NCI-H2029 (cell line): ENCODE measurements at regions not wholly inside any gene's neighbourhood (a gene's known extent, or its start where the extent isn't known, plus 50 kb on each side); places are given as distances from the start of the nearest gene placed in this dataset.
"Not testable (repeated sequence)": the region's sequence is repeated elsewhere in the genome, so short reads cannot be mapped to it uniquely, and the experiment has no call there.

Source experiments
- DNase-seq: peaks from one replicate; lab custom pipeline; 2025; lab: John Stamatoyannopoulos, UW

DNA sequence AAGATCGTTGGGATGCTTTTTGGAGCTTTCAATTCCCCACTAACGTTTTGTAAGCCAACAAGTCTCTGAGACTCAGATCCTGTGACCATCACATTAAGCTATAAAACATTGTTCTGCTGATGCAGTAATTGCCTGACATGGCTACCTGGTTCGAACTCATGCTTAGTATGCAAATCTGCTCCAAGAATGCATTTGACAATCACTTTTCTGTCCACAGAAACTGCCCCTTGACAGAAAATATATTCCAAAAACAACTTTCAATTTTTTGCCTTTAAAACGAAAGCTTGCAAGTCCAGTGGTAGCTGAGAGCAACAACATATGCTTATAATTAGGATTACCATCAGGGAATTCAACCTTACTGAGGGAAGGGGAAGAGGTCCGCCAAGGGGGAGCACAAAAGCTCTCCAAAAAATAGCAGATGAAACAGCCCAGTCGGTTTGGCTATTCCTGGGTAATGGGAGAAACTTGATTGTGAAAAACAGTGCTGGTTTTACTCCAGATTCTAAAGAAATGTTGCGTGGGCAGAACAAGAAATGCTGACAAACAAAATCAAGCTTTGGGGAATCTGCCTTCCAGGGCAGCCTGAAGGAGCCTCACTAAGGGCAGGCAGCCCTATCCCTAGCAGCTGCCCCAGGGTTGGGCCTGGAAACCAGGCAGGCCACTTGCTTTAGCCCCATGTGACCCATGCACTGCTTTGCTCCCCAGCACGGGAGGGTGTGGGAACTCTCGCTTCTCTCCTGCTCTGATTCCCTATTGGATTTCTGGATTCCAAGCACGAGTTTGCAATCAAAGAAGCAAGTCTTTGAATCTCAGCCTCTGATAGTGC, 160.7 kb upstream of the LDB2 start:
- no peak for DNase-seq

DNA sequence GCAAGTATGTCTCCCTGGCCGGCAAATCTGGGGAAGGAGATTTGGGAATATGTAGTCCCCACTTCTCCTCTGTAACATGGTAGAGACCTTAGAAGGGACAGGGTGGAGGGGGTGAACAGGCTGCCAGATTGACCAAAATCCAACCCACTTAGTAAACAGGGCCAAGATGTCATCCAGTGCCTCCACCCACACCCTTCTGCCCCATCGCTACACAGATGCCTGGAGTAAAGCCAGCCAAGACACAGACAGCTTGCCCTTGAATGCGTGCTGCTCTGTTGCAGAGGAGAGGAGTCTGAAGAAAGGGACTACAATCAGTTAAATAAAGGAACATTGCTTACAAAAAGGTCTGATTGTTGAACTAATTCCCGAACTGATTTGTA, 160.1 kb upstream of the LDB2 start:
- no peak for DNase-seq

DNA sequence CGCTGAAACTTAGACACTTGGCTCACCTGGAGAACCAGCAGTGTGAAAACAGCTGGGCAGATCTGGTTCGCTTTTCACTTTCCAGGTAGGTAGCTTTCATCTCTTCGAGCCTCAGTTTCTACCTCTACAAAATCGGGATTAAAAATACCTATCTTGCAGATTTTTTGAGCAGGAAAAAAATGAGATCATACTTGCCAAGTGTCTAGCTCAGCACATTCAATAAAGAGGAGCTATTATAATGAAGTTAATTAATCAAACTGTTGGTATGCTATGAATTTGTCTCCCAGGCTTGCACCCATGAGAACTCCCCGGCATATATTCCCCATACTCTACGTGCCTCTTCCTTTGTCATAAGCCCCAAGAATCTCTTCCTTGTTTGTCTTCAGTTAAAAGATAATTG, 158.6 kb upstream of the LDB2 start:
- DNase-seq: no peak

DNA sequence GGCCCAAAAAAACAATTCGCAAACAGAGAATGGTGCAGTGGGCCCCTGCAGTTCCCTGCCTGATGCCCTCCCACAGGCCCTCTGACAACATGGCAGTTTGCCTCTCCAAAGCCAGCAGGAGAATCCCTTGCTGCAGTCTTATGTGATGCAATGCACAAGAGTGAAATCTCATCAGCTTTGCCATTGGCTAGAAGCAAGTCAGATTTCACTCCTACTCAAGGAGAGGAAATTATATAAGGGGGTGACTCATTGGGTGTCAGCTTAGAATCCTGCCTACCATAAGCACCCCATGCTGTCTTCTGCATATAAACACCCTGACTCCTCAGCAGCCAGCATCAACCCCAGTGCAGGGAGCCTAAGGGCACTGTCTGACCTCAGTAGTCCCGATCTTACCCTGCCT, 157.3 kb upstream of the LDB2 start:
- DNase-seq: no peak

DNA sequence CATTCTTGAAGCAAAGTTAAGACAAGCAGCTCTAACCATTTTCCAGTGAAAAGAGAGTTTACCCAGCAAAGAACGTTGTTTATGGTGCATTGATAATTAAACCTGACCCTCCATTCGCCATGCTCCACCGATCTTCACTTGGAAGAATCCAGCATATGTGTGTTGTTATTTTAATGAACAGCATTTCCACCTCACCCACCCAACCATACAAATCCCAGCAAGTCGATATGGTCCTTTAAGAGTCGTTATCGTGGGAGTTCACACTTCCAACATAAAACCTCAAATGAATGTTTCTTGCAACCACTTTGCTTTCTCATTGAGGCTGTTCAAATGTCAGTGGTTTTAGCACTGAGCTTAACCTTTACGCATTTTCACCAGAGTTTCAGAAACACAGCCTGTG, 147.4 kb upstream of the LDB2 start:
- DNase-seq: no peak

DNA sequence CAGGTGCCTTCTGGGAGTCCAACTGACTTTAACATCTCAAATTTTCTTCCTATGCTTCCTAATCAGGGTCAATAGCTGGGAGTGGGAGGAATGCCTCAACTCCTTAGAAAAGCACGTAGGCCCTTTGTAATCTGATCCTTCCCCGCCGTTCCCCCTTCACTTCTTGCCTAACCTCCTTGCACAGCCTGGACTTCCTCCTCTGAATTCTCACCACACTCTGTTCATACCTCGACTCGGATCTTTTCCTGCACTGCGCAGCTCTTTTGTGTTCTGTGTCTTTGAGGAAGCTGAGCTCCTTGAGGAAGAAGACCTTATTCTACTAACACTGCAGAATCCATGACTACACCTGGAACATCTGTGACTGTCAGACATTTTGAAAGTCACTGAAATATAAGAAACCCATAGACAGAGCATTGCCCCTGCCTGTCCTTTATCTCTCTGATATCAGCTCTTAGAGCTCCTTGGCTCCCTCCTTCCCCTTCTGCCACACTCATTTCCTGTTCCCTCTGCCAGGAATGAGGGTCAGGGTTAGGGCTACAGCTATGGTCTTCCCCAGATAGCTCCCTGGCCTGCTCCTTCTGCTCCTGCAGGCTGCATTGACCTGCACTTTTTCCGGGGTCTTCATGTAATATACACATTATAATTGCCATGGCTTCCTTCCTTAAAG, 140.2 kb upstream of the LDB2 start:
- DNase-seq: no peak

DNA sequence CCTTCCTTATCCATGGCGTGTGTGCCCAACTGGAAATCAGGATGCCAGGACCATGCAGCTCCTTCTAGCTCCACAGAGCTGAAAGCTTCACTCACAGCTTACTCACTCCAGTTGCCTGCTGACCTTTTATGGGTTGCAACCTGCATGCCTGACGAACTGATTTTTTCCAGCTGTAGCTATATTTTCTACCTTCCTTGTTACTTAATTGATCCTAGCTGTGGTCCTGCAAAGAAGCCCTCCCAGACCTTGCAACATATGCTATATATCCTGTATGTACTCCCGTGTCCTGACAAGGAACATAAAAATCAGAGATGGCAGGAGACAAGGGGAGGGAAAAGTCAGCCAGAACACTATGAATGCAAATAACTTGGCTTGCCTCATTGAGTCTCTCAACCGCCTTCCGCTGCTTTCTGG, 135.3 kb upstream of the LDB2 start:
- no peak for DNase-seq

DNA sequence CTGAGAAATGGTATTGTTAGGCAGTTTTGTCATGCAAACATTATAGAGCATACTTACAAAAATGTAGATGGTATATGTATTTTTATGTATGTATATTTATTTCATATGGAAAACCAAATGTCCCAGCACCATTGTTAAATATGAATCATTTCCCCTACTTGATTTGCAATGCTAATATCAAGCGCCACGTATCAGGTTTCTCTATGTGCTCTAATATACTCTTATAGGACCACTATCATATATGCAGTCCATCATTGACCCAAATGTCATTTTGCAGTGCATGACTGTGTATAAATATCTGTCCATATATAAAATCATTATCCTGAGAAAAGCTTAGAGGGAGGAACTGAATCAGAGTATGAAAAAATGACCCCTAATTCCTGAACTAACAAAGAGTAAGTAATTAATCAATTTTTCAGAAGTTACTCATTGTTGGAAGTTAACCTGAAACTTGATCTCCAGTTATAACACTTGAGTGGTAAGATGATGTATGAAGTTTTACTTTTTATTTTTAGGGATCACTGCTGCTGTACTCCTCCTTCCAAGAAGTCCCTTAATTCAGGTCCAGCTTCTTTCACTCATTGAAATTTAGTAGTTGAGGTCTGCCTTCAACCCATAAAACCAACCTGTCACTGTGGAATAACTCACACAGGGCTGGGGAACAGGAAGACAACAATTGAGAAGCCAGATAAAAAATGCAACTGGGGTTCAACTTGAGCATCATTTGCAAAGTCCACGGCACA, 134.8 kb upstream of the LDB2 start:
- DNase-seq: no peak

DNA sequence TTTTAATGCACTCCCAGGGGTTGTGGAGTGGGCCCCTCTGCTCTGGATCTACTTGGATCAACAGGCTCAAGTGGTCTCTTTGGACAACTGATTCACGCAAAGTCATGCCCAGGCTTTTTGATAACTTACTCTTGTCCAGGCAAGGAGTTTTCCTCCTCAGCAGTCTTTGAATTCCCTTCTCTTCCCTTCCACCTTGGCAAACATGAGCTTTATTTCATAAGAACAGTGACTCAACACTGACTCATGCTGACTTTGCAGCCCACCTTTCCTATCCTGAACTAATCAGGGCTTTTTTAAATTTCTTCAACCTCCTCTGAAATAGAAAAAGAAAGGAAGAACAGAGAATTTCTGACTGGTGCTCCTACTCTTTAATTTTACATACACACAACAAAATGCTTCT, 132.1 kb upstream of the LDB2 start:
- no peak for DNase-seq

DNA sequence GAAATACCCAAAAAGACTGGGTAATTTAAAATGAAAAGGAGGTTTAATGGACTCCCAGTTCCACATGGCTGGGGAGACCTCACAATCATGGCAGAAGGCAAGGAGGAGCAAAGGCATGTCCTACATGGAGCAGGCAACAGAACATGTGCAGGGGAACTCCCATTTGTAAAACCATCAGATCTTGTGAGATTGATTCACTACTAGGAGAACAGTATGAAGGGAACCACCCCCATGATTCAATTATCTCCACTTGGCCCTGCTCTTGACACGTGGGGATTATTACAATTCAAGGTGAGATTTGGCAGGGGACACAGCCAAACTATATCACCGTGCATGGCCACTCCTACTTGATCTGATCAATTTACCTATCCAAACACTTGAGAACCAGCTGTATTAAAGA, 131.5 kb upstream of the LDB2 start:
- no peak for DNase-seq

DNA sequence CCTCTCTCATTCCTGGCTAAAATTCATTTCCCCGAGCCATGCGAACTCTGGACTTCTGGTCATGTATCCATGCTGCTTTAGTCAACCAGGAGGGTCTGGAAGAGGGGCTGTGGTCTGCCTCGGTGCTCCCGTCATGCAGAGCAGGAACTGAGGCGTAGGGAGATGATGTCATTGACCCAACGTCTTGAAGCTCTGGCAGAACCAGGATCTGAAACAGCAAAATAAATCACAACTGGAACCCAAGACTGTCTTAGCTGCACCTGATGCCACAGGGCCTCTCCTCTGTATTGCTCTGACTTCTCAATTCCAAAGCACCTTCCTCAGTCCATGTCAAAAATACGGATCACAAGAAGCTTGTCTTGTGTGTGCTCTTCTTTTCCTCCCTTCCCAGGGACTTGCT, 131.0 kb upstream of the LDB2 start:
- DNase-seq: no peak

DNA sequence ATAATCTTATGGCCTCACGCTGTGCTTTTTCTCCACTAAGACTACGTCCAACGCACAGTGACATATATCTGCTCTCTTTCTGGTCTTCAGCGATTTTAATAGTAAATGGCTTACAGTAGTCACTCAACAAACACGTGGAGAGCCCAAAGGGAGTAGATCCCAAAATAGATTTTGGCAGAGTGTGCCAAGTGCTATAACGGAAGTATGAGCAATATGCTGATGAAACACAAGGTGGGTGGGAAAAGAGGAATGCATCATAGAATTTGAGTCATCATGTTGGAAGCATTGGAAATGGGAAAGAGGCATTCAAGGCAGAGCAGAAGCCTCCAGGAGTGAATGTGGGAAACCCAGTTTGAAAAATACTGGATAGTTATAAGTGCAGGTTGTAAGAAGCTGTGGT, 129.1 kb upstream of the LDB2 start:
- DNase-seq: no peak

DNA sequence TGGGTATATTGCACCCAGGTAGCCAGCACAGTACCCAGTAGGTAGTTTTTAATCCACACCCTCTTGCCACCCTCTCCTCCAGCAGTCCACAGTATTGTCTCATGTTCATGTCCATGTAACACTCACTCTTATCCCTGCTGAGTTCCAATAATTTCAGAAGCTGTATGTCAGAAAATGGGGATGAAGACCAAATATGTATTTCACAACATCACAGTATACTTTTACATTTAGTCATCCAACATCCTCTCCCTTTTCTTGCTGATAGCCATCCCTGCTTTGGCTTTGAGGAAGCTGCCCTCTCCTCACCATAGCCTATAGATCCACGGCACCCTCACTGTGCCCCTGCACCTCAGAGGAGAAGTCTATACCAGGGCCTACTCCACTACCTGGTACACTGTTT, 126.0 kb upstream of the LDB2 start:
- no peak for DNase-seq

DNA sequence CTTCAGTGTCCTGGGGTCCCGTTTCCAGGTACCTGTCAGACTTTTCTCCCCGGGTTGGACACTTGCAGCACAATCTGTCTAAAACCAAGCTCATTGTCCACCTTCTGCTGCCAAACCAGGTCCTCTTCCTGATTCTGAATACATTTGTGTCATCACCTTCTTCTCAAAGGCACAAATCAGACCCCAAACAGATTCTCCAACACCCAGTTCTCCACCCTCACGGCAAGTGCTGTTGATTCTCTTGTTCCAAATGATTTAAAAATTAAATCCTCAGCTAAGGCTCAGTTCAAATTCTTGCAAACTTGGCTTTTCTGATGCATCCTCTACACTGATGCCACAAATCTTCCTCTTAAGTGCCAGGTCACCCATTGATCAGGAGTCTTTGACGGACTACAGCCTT, 122.5 kb upstream of the LDB2 start:
- DNase-seq: no peak

DNA sequence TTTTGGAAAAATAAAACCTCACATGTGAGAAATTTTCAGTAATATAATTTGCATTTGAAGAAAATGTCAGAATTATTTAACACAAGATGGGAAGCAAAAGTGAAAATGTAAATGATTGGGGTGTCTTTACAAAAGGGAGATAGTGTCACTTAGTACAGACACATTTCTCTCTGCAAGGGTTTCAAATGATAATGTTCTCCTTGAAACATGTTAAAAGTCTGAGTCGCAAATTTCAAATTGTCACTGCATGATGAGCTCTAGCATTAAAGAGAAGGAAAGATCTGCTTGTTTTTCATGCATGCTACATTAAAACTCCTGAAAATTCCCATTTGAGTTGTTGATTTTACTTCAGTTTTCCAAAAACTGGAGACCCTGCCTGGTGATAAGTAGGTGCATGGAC, 122.0 kb upstream of the LDB2 start:
- no peak for DNase-seq

DNA sequence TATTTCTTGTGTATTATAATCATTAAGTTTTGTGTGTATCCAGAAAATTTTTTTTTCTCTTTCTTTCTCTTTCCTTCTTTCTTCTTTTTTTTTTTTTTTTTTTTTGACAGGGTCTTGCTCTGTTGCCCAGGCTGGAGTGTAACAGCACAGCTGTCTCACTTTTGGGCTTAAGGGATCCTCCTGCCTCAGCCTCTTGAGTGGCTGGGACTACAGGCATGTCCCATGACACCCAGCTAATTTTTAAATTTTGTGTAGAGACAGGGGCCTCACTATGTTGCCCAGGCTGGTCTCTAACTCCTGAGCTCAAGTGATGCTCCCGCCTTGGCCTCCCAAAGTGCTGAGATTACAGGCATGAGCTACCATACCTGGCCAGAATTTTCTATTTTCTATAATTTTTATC, 120.2 kb upstream of the LDB2 start:
- not testable (repeated sequence) for DNase-seq

DNA sequence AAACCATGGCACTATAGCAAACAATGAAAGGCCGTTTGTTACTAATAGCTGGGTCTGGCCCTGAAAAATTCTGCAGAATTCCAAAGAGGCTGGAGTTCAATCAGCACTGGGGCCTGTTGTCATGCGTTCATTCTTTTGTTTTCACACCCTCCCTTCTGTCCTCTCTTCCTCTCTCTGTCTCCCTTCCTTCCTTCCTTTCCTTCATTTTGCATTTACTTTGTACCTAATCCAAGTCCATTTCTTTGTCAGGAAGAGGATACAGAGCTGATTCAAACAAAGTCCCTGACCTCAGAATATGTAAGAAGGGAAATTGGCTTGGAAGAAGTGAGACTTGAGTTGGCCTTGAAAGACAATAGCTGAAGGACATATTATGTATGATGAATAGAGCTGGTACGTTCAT, 119.6 kb upstream of the LDB2 start:
- no peak for DNase-seq

DNA sequence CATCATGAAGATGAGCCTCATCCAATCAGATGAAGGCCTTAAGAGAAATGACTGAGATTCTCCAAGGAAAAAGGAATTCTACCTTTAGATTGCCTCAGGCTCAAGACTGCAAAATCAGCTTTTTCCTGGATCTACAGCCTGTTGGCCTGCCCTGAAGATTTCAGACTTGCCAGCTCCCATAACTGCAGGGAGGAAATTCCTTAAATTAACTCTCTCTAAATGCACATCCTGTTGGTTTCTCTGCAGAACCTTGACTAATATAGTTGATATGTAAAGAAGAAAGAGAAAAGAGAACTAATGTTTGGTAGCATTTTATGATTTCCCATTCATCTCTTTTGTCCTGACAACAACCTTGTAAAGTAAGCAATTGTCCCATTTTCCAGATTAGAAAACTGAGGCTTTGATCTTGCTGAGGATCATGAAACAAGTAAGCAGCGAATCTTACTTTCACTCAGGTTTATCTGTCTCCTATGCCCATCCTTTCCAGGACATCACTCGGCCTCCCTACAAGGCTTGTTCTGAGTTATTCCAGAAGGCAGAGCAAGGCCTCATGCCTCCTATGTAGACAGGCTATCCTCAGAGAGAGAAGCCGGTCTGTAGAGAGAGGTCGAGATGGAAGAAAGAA, 115.0 kb upstream of the LDB2 start:
- no peak for DNase-seq

DNA sequence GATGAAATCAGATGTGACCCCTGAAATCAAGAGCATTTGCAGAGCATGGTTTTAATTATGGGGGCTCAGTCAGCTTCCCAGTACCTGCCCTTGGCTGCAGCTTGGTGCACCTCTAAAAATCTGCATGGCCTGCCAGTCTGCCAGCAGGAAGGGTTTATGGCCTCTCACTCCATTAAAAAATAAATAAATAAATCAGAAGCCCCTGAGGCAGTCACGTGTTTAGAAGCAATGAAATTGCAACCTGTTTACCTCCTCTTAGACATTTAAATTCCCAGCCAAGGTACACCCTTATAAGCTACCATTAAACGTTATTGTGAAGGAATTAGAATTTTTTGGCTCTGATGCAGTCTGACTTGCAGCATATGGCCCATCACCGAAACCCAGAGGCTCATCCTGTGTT, 114.0 kb upstream of the LDB2 start:
- no peak for DNase-seq

DNA sequence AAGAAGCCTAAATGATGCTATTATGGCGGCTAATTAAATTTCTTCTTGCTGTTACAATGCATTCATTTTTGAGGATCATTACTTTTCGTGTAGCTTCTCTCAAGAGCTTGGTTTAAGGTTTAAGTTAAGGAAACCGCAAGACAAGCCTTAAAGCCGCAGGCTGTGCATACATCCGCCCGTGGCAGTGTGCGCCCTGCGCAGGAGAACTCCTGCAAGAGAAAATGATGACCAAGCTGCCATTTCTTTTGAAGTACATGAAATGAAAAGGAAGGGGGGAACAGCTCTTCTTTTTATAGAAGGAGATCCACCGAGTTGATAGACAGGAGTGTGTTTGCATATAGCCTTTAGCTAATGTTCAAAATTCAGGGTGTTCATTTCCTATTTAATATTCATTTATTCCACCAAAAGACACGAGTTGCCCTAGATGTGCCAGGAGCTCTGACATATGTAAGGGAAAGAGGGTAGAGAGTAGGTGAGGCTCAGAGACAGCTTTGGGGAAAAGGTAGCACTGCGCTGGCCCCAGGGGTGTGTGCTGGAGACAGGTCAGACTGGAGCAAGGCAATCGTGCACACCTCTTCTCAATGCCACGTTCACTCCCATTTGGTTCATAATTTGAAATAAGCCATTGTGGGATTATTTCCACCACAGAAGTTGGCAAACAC, 112.1 kb upstream of the LDB2 start:
- DNase-seq: no peak

DNA sequence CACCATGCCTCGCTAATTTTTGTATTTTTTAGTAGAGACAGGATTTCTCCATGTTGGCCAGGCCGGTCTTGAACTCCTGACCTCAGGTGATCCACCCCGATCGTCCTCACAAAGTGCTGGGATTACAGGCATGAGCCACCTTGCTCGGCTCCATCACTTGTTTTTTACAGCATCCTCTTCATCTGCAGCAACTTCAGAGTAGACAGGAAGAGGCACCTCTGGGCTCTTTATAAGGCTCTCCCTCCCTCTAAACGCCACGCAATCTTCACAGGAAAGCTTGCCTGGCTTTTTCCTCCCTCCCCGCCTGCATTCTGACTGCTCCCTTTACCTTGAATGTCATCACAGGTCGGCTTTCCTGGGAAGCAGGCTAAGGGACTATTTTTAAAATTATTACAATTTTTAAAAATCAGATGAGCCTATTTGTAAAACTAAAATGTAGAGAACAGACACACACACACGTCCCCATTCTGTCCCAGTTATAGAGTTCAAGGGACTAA, 111.5 kb upstream of the LDB2 start:
- no peak for DNase-seq

DNA sequence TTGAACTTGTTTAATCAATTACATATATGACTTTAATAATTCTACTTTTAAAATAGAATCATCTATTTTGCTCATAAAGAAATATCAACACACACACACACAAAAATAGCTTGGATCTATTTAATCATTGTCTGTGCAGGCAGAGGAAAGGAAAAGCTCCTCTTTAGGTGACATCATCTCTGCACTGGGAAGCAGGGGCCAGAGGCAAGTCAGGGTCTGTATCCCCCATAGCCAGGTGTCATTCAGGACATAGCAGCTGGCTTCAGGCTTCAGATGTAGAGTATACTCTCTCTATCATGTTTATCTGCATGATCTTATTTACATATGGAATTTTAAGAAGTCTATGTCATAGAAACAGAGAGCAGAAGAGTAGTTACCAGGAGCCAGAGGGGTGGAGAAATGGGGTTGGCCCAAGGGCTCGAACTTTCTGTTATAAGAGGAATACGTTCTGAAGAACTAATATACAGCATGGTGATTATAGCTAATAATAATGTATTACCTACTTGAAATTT, 110.4 kb upstream of the LDB2 start:
- no peak for DNase-seq
